Tibial nerve (tissue), 4 donors: ENCODE measurements at regions not wholly inside any gene's neighbourhood (a gene's known extent, or its start where the extent isn't known, plus 50 kb on each side); places are given as distances from the start of the nearest gene placed in this dataset.

ENCODE experiments used
- CTCF ChIP-seq, 5 experiments: fragments of 200-600 bp in 3 of 5; fragments of 450-650 bp in 2 of 5; sonication (generic) in 3 of 5; IDR thresholded peaks; one replicate each; pipeline ENCODE4 v1.5.1; 2016 to 2019; ENCODE audit warnings: antibody characterized with exemption in 5 of 5, mild to moderate bottlenecking in 3 of 5, moderate library complexity in 2 of 5
- EP300 ChIP-seq, 2 donors: sonication (generic); formaldehyde crosslinking; IDR thresholded peaks; one replicate each; pipeline ENCODE4 v1.6.1; 2017; ENCODE audit warnings: antibody characterized with exemption in 2 of 2, mild to moderate bottlenecking in 1 of 2

- TF ChIP-seq CTCF (IDR thresholded peaks at IDR 0.05): no peak
- TF ChIP-seq EP300 (IDR thresholded peaks at IDR 0.05): no peak
Measured at GRCh38 chr7:42770114-42770513, 141.8 kb downstream of the C7orf25 start.
